ENCODE measurements at regions not wholly inside any gene's neighbourhood (a gene's known extent, or its start where the extent isn't known, plus 50 kb on each side); places are given as distances from the start of the nearest gene placed in this dataset.

DNA sequence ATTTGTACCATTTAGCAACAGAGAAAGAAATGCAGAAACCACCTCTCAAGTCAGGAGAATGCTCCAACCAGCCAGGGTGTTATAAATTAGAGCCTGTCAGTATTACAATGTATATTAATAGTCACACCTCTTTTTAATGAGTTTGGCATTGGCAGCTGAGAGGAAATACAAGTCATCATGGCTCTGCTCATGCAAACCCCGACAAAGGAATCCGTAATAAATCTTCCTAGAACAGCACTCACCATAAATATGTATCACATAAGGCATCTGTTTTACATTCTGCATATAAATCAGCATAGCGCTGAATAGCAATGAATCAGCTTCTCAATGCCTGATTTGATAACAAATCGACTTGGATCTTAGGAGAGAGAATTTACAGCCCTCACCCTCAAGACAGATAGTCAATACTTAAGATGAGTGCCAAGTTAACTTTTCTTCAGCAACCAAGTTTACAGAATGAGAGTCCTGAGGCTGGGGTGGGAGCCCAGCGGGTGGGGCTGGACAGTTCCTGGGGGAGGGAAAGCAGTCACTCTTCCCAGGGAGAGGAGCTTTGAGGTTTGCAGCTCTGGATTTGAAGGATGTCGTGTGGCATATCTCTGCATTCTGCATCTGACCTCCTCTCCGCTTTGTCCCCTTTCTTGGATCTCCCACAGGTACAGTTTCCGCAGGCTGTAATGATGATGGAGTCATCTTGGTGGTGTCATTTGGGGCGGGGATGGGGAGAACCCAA lies 1034.4 kb upstream of the NR2F2 start:
- DNase-seq, result no peak

DNA sequence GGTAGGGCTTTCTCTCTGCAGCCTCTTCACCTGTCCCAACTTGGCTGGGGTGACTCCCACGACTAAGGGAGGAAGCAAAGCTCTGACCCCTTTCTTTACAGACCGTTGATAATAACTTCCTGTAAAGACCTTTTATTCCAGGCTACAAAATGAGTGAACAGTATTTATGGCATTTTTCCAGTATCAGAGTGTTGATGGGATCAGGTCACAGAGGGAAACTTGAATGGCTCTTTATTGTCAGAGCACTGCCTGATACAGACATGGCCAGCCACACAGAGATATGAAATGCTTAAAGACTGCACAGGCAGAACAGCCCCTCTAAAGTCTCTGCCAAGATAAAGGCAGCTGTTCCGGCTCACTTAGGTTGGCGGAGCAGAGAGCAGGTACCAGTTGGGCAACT lies 1033.9 kb upstream of the NR2F2 start:
- DNase-seq, result no peak

DNA sequence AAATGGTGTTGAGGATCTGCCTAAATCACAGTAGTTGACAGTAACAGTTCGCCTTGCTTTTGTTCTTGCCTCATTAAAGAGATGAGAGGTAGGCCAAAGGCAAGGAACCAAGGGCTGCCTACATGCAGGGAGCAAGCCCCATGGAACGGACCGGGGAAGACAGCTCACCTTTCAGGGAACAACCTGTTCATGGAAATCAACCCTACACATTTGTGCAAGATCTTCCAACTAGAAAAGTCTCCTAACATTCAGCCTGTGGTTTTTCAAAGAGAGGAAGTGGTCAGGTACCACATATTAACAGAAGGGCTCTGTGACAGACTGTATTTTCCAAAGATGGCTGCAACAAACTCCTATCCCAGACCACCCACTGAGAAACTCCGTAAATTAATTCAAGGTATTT lies 1031.8 kb upstream of the NR2F2 start:
- DNase-seq, result no peak

DNA sequence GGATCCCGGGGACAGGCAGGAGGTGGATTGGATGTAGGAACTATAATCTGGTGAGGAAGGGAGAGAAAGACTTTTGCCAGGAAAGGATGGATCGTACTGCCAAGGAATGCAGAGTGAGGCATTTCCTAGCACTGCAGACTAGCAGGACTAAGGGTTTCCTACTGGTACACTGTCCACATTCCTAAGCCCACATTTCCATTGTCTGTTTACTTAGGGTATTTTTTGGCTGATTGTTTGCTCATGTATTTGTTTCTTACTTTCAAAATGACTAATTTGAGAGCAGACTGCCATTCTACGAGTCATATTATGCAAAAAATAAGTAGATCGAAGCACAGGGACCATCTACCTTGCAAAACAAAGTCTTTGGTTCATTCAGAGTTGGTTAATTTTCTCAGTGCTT lies 1029.5 kb upstream of the NR2F2 start:
- DNase-seq, result no peak

DNA sequence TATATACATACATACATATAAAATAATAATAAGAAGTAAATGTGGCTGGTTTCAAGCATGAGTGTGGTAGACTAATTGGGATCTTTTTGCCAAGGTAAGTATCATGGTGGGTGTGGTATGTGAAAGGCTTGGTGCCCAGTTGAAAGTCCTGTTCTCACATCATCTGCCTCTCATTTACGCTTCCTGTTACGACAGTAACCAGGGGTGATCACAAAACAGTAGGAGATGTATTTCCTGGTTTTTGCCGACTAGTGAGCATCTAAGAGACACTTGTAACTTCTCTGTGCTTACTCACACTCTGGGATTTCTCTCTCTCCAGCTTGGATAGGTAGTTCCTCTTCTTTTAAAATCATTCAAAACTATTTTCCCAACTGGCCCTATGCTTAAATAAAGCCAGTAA lies 1028.3 kb upstream of the NR2F2 start:
- DNase-seq, result no peak

DNA sequence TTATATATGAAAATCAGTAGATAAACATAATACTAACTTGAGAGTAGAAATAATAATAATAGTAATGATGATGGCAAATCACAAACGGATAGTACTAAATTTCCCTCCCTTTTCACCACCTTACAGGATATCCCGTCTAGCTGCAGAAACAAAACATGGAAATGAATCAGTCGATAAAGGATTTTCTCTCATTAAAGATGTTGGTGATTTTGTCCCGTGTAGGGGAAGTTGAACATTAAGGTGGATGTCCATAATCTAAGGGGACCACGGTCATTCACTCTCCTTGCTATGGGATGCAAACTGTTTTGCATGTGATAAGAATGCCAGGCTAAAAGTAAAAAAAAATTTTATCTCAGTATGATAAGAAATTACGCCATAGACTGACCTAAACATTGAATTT lies 1027.7 kb upstream of the NR2F2 start:
- no peak for DNase-seq

DNA sequence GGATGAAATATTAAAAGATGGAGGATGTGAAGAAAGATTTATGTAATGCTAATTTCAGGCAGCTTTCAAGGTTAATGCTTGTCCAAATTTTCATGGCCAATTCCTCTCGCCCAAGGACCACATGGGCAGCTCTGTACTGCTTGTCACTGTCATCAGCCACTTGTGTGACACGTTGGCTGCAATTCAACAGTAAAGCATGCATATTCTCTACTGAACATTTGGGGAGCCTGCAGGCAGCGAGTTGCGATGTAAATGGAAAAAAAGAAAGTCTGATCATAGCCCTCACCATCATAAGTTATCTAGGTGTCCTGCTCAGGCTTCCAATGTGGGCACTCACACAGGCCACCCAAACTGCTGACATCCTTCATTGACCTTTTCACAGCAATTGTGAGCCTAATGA lies 1026.8 kb upstream of the NR2F2 start:
- DNase-seq, result no peak

DNA sequence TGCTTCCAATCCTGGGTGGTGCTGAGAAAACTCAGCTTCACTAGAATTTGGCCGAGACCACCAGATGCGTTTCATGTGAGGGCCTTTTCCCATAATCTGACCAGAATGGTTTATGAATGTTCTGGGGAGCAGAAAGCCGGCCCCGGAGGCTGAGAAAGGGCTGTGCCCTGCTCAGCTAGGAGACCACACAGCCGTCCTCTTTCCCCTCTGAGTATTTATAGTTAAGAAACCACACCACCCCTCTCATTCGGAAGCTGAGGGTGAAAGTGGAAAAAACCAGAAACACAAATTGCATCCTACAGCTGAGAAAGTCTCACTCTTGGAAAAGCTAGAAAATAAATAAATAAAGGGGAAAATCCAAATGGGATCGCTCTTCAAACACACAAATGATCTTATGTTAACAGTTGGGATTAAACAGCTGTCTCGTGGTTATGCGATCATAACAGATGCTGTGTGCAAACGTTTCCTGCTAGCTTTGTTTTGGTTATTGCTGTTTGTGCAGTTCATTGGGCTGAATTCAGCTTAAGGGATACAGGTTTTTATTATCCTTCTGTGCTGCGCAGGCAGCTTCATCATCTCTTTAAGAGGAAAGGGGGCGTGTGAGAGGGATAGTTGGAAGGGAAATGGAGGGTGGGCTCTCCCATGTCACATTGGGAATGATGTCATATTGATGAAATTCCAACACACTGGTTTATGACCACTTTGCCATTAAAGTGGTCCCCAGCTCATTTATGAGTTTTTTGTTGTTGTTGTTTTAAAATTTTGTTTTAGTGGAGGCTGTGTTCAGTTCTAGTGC lies 1026.2 kb upstream of the NR2F2 start:
- no peak for DNase-seq

DNA sequence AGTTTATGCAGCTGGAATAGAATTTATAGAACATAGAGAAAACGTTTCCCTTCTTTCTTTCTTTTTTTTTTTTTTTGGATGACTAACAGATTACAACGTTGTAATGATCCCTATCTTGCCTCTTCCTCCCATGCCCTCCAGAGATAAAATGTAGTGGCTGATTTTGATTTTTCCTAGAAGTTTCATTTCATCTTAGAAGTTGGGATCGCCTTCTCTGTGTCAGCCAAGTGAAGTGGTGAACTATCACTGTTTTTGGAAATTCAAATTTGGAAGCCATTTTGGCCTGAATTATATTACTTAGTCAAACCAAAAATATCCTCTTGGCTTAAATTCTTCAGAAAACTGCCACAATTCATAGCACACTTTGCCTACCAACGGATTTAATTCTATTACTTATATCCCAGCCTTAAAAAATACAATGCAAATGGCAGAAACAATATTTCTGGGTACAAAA lies 1025.5 kb upstream of the NR2F2 start:
- no peak for DNase-seq

DNA sequence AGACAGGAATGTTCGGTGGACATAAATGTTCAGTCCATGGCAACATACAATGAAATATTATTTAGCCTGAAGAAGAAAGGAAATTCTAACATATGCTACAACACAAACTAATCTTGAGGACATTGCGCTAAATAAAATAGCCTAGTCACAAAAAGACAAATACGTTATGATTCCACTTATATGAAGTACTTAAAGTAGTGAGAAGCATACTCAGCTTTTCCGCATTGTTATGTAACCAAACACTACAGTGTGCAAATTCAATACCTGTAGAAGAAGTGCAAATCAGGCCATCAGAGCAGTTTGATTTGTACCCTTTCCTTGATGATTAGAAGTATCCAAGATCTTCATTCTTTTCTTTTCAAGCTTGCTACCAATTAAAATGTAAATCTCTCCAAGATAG lies 1023.4 kb upstream of the NR2F2 start:
- DNase-seq, result no peak

DNA sequence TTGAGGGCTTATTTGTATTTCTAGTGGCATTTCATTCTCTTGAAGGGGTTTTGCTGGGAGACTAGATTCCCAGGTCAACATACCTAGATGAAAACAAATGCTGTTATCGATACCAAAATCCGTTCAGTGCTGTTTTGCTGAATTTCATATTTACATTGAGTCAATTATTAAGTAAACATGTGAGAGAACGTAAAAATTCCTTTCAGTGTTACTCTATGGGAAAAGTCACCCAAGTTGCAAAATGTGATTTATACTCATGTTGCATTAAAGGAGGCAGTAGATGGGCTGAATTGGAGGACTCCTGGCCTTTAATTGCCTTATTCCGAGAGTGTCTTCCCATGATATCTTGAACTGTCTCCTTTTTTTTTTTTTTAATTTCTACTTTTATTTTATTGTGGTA lies 1011.3 kb upstream of the NR2F2 start:
- DNase-seq, result no peak

DNA sequence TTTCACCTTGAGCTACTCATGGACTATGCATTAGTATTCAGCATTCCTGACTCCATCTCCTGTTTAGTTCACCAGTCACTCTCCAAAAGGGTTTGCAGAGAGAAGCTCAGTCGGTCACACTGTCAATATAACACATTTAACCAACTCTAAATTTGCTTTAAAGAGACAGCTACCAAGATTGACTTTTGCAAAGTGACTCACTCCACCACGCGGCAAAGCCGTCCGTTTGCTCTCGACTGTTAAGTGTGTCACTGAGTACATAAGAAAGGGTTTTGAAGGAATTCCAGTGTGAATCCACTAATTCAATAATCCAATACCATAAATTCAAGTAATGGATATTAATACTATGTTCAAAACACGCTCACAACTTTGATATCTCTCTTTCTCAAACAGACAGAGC lies 1006.7 kb upstream of the NR2F2 start:
- DNase-seq, result no peak

DNA sequence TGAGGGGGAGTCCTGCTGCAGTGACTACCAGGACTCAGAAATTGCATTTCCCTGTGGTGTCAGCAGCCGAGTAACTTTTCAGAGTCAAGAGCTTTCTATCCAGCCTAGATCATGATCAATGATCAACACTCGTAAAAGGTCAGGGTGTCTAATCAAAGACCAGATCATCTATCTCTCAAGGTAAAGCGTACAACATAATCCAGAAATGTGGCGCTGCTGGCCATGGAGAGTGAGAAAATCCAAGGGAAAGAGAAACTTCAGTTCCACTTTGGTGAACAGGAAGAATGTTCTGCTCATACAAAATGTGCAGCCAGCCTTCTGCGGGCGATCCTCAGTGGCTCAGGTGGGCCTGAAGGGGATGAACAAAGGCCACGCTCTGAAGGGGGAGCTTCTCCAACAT lies 1005.8 kb upstream of the NR2F2 start:
- DNase-seq, result no peak

DNA sequence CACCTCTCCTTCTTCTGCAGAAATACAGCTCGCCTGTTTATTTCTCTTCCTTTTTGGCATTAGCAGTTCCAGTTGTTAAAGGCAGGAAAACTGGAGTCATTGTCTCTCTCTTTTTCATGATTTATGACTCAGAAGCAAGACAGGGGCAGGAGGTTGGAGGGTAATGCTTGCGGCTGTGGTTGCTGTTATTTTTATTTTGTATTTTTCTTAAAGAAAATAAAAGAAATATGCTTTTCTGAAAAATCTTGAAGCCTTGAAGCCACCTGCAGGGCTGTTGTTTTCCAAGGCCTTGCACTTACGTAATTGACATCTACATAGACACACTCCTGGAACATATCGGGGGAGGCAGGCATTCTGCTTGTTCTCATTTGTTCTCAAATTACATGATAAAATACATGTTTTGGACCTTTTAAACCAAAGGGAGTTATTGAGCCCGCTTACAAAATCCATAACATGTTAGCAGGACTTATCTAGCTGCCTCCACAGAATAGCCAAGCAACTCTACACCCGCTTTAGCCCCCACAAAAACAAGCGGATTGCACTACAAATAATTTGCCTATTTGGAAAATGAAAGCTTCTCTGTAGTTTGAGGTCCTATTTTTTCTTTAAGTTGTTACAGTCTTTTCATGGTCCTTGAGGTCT lies 1004.6 kb upstream of the NR2F2 start:
- DNase-seq, result no peak

DNA sequence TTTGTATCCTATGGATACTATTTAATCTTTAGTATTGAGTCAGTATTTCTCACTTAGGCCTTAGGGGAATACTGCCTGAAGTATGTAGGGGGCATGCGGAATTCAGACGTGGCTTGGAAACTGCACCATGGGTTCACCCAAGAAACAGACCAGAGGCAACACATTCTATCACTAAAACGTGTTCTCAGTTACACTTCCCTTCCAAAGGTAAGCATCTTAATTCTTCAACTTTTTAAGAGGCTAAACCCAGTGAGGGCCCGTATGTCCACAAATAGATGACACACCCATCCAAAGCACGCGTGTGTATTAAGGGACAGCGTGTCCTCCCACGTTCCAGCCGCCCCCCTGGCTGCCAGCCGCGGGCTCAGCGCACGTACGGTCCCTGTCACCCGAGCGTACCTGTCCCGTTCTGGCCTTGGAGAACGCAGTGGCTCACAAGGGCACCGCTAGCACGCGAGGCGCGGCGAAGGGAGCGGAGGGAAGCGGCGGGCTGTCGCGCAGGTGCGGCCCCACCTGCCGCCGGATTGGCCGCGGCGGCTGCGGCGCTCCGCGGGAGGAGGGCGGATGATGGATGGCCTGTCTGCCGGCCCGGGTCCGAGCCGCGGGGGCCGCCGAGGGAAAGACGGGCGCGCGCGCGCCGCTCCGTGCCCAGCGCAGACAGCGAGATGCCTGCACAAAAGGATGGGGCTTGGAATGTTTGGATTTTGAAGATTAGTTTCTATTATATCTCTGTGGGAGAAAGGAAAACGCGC lies 1003.9 kb upstream of the NR2F2 start:
- DNase-seq, result no peak

DNA sequence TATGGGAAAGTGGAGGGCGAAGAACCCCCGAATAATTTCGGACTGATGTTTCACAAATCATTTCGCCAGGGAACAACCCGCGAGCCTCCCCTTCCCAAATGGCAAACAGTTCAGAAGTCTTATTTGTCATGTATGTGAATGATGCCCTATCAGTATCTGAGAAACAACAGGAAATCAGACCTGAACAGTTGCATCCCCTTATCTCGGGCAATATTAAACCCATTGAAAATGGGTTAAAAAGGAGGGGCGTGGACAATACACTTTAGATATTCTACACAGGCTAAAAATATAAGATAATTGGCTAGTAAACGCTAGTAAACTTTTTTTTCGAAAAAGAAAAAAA lies 1003.3 kb upstream of the NR2F2 start:
- DNase-seq, result no peak

DNA sequence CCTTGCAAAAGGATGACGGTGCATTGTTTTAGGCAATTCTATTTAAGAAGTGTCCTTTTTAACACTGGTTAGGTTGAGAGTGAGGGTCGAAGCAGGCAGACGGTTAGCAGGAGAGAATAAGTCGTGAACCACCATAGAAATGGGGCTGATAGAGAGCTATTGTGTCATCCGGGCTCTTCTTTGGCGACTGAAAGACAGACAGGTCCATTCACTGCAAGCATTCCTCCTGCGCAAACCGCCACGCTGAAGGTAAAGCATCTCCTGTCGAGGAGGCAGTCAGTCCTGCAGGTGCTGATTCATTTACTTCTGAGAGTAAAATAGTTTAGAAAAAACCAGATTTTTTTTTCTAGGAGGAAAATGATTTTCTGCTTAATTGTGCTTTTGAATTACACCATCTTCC lies 1002.8 kb upstream of the NR2F2 start:
- DNase-seq, result no peak

DNA sequence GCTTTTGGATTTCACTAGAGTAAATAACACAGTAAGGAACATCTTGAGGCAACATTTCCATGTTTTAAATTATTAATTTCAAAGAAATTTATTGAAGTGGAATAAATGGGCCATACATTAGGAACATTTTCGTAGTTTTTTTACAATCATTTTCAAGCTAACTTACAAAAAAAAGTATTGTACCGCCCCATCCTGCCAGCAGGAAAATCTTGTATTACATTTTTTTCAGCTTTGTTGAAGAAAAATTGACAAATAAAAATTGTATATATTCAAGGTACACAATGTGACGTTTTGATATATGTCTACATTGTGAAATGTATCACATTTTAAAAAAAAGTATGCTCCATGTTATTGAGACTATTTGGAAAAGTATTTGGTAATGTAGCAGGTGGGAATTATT lies 1001.9 kb upstream of the NR2F2 start:
- DNase-seq, result no peak

DNA sequence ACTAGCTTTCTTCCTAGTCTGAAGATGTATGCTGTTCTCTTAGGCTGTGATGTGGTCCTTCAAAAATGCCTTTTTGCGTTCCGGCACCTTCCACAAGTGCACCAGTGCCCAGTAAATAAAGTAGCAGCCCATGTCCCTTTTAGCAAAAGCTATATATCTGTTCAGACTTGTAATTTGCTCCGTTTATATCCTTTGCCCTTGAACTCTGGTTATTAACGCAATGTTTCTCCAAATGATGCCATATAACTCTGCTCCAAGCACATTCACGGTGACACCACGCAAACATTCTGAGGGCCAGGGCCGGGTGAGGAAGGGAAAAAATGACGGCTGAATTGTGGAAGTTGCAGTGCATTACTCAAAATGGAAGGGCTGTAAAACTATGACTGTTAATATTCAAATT lies 1001.1 kb upstream of the NR2F2 start:
- DNase-seq, result no peak

DNA sequence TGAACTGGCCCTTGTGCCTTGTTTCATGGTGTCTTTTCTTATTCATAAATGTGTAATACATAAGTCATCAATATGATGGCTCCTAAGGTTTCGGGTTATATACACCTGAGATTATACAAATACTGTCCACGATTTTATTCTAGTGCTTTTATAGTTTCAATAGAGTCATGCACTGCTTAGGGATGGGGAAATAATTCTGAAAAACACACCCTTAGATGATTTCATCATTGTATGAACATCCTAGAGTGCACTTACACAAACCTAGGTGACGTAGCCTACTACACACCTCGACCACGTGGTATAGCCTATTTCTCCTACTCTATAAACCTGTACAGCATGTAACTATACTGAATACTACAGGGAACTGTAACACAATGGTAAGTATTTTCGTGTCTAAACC lies 988.8 kb upstream of the NR2F2 start:
- DNase-seq, result no peak

DNA sequence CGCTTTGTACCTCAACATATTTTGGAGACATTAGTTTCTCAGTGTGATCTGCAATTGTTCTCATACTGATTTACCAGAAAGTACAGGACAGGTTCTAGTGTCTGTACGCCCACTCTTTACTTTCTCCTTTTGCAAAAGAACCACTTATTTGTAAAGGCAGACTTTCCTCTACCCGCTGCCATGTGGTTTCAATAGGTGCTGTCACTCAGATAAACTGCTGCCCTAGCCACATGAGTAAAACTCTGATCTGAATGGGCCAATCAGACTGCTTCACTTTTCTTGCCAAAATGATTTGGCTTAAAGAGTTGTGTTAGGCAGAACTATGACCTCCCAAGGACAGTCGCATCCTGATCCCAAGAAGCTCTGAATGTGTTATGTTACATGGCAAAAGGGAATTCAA lies 984.6 kb upstream of the NR2F2 start:
- no peak for DNase-seq

DNA sequence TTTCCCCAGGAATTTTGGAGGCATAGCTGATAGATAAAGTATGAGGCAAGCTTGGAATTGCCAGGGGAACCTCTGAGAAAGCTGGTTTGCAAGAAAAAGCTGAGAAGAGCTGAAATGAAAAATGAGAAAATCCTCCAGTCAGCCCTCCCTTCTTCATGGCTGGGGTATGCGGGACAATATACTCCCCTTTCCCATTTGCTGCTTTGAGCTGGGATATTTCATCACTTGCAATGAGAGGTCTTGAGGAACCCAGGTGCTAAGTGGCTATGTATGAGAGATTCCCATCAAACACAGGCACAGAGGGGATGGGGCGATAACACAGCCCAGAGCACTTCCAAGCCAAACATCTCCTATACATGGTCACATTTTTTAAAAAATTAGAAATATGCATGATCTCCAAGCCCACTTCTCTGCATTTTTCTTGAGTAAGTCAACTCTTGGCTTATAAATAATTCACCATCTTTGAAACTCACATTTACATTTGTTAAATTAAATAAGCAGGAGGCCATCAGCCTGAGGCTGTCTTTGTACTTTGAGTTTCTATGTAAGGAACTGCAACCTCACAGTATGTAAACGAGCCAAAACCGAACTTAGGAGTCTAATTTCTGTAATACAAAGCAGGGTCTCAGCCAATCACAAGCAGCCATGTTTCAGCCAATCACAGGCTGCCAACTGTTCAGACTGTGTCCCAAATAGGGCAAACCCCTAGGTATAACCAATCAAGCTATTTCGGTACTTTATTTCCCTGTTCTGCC lies 983.6 kb upstream of the NR2F2 start:
- DNase-seq, result no peak

DNA sequence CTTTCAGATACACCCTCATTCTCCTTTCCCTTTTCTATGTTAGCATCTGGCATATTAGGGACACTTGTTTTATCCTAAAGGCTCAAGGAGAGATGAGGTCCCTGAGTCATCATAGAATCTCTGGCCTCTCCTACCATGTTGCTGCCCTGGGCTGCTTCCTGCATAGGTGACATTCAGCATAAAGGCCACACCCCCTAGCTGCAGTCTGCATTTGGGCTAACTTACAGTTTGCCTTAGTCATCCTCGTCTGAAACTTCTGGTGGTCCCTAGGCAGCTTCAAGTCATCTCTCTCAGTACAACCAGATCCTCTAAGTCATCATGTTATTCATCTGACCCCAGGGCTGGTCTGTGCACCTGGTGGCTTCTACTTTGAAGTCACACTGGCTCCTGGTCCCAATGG lies 982.7 kb upstream of the NR2F2 start:
- no peak for DNase-seq

All from inflammatory macrophage treated with lipopolysaccharide for 4 hours (primary cell).